SK-N-SH (cell line): ENCODE measurements at regions not wholly inside any gene's neighbourhood (a gene's known extent, or its start where the extent isn't known, plus 50 kb on each side); places are given as distances from the start of the nearest gene placed in this dataset.

ENCODE experiments used
- CTCF ChIA-PET: fragments of 300-600, 350-600 bp; formaldehyde crosslinking; extraction: SDS; loops from one replicate; lab custom pipeline; 2021; lab: Yijun Ruan, JAX
- POLR2A ChIA-PET: fragments of 350-600 bp; sonication (Branson Sonifier 250); formaldehyde crosslinking; extraction: SDS; loops from one replicate; lab custom pipeline; 2020; ENCODE audit warnings: antibody characterized with exemption, inconsistent platforms; lab: Yijun Ruan, JAX
- DNase-seq: peaks from one replicate; pipeline ENCODE4 v3.0.0; 2012
- H2AFZ ChIP-seq: fragments of 200-600 bp; sonication (generic); 2 replicates; pipeline ENCODE4 v1.8.1; 2016; ENCODE audit warnings: antibody characterized with exemption, mild to moderate bottlenecking, low read depth
- H3F3A ChIP-seq: fragments of 200-600 bp; sonication (generic); replicated peaks from 2 replicates; pipeline ENCODE3; 2016; ENCODE audit warnings: antibody characterized with exemption, mild to moderate bottlenecking; ENCODE audit not compliant: insufficient read depth
- H3K27ac ChIP-seq, 2 experiments: fragments of 200-500 bp in 1 of 2; fragments of 200-600 bp in 1 of 2; sonication (Bioruptor generic) in 1 of 2; sonication (generic), shearing (Covaris generic) in 1 of 2; 2 replicates each; pipeline versions ENCODE4 v1.5.1 to v1.6.1; 2014 to 2016; ENCODE audit warnings: low read depth in 2 of 2, inconsistent platforms in 1 of 2, low read length in 1 of 2, mild to moderate bottlenecking in 1 of 2, mixed read lengths in 1 of 2
- H3K27me3 ChIP-seq: fragments of 200-600 bp; sonication (generic), shearing (Covaris generic); 2 replicates; pipeline ENCODE4 v1.6.1; 2016; ENCODE audit warnings: mixed run types; ENCODE audit not compliant: insufficient read depth
- H3K36me3 ChIP-seq, 2 experiments: fragments of 200-500 bp in 1 of 2; fragments of 200-600 bp in 1 of 2; sonication (Bioruptor generic) in 1 of 2; sonication (generic) in 1 of 2; replicated peaks in 1 of 2; 2 replicates each; pipeline versions ENCODE3 to v1.5.1; 2014 to 2016; ENCODE audit warnings: low read length in 1 of 2, mild to moderate bottlenecking in 1 of 2; ENCODE audit not compliant: insufficient read depth in 2 of 2, control insufficient read depth in 1 of 2
- H3K4me1 ChIP-seq, 2 experiments: fragments of 200-500 bp in 1 of 2; fragments of 200-600 bp in 1 of 2; sonication (Bioruptor generic) in 1 of 2; sonication (generic), shearing (Covaris generic) in 1 of 2; 2 replicates each; pipeline versions ENCODE4 v1.5.1 to v1.6.1; 2014 to 2016; ENCODE audit warnings: low read depth in 1 of 2, low read length in 1 of 2, mixed run types in 1 of 2; ENCODE audit not compliant: insufficient read depth in 2 of 2, control insufficient read depth in 1 of 2
- H3K4me2 ChIP-seq: fragments of 200-600 bp; sonication (generic), shearing (Covaris generic); 2 replicates; pipeline ENCODE4 v1.6.1; 2017; ENCODE audit warnings: mixed run types
- H3K4me3 ChIP-seq, 2 experiments: fragments of 200-500 bp in 1 of 2; fragments of 200-600 bp in 1 of 2; sonication (Bioruptor generic) in 1 of 2; sonication (generic), shearing (Covaris generic) in 1 of 2; 2 replicates each; pipeline versions ENCODE4 v1.5.1 to v1.8.1; 2014 to 2016; ENCODE audit warnings: low read depth in 2 of 2, inconsistent platforms in 1 of 2, low read length in 1 of 2, mild to moderate bottlenecking in 1 of 2, mixed read lengths in 1 of 2, moderate library complexity in 1 of 2
- H3K79me2 ChIP-seq: fragments of 200-600 bp; sonication (generic); 2 replicates; pipeline ENCODE4 v1.8.1; 2017; ENCODE audit warnings: mild to moderate bottlenecking; ENCODE audit not compliant: insufficient read depth
- H3K9ac ChIP-seq: fragments of 200-600 bp; sonication (generic); 2 replicates; pipeline ENCODE4 v1.6.1; 2017; ENCODE audit warnings: mixed run types
- H3K9me2 ChIP-seq: fragments of 200-600 bp; sonication (generic); 2 replicates; pipeline ENCODE4 v1.6.1; 2017; ENCODE audit warnings: mixed run types
- H3K9me3 ChIP-seq: fragments of 200-600 bp; sonication (generic); 2 replicates; pipeline ENCODE4 v1.6.1; 2017; ENCODE audit warnings: mixed run types, mild to moderate bottlenecking, moderate library complexity
- H4K20me1 ChIP-seq: fragments of 200-600 bp; sonication (generic); 2 replicates; pipeline ENCODE4 v1.6.1; 2017; ENCODE audit warnings: mild to moderate bottlenecking, mixed run types; ENCODE audit not compliant: insufficient read depth
- CTCF ChIP-seq: fragments of 200-600 bp; sonication (generic); IDR thresholded peaks from 2 replicates; pipeline ENCODE4 v1.6.1; 2017; ENCODE audit warnings: antibody characterized with exemption, mild to moderate bottlenecking, moderate library complexity
- ELF1 ChIP-seq: IDR thresholded peaks from 2 replicates; pipeline ENCODE4 v1.4.0; 2012
- EP300 ChIP-seq, 2 experiments: IDR thresholded peaks; 2 replicates each; pipeline versions ENCODE4 v1.4.0 to v1.6.1; 2012; ENCODE audit warnings: borderline replicate concordance in 1 of 2, low read depth in 1 of 2, low read length in 1 of 2
- EZH2phosphoT487 ChIP-seq: fragments of 200-600 bp; sonication (generic); IDR thresholded peaks from 2 replicates; pipeline ENCODE4 v1.6.1; 2017; ENCODE audit warnings: low read depth, mixed run types, mild to moderate bottlenecking, antibody characterized with exemption, moderate library complexity, borderline replicate concordance
- GABPA ChIP-seq: IDR thresholded peaks from 2 replicates; pipeline ENCODE4 v1.4.0; 2012; ENCODE audit warnings: low read depth, mild to moderate bottlenecking
- IRF3 ChIP-seq: fragments of 150-350 bp; IDR thresholded peaks from 2 replicates; pipeline ENCODE4 v1.6.1; 2016; ENCODE audit warnings: mild to moderate bottlenecking, low read depth, low read length
- JUND ChIP-seq: IDR thresholded peaks from 2 replicates; pipeline ENCODE4 v1.4.0; 2012
- MEF2A ChIP-seq: IDR thresholded peaks from 2 replicates; pipeline ENCODE4 v1.4.0; 2012; ENCODE audit warnings: low read depth, borderline replicate concordance
- NFIC ChIP-seq: IDR thresholded peaks from 2 replicates; pipeline ENCODE4 v1.4.0; 2012; ENCODE audit warnings: borderline replicate concordance
- NRF1 ChIP-seq: IDR thresholded peaks from 2 replicates; pipeline ENCODE4 v1.6.1; 2012; ENCODE audit warnings: low read depth, mild to moderate bottlenecking, low read length
- PBX3 ChIP-seq: IDR thresholded peaks from 2 replicates; pipeline ENCODE4; 2012
- TEAD4 ChIP-seq: IDR thresholded peaks from 2 replicates; pipeline ENCODE4 v1.4.0; 2012; ENCODE audit warnings: mild to moderate bottlenecking, borderline replicate concordance; ENCODE audit not compliant: insufficient read depth
- USF2 ChIP-seq: fragments of 150-350 bp; IDR thresholded peaks from 2 replicates; pipeline ENCODE4 v1.6.1; 2017; ENCODE audit warnings: antibody characterized with exemption, low read length, low read depth, borderline replicate concordance
- YY1 ChIP-seq: IDR thresholded peaks from 2 replicates; pipeline ENCODE4 v1.4.0; 2012; ENCODE audit warnings: low read depth, mild to moderate bottlenecking
- WGBS: methylation state at CpG from one replicate; pipeline ENCODE4 v1.1.6; 2017; ENCODE audit warnings: low lambda C conversion rate; 5-methylcytosine and 5-hydroxymethylcytosine counted together

- TF ChIP-seq TEAD4, result no peak
Observed at GRCh38 chr4:138327338-138327737, 85.2 kb upstream of the SLC7A11 start (continued).

GRCh38 chr4:138320831-138321230 lies 78.7 kb upstream of the SLC7A11 start:
- H3K9ac ChIP-seq, result no peak overlapping the region
- H3K9me3 ChIP-seq, result no peaks in the 10 kb centered on the region
- no peaks in the 10 kb centered on the region for H3K79me2 ChIP-seq
- H3K9me2 ChIP-seq, result no peaks in the 10 kb centered on the region
- H3K4me2 ChIP-seq, result no peak overlapping the region
- no peak overlapping the region for H2AFZ ChIP-seq
- CTCF ChIA-PET, result interaction anchor here (0.6 kb wide), 1 partner anchor 202 kb away, joined by 3 read pairs; no protein-coding TSS in a partner anchor
- no peaks in the 10 kb centered on the region for H3K4me1 ChIP-seq
- TF ChIP-seq IRF3, result no peak
- TF ChIP-seq PBX3, result no peak
- TF ChIP-seq NFIC, result no peak
- no peak for TF ChIP-seq ELF1
- no peak for TF ChIP-seq YY1
- TF ChIP-seq EP300 (IDR thresholded peaks at IDR 0.05; ENCODE audit: borderline replicate concordance in 1 of 2, low read depth in 1 of 2, low read length in 1 of 2), result no peak
- TF ChIP-seq GABPA, result no peak
- no peak for TF ChIP-seq MEF2A
- no peak for TF ChIP-seq JUND
- no peak for TF ChIP-seq USF2
- no peak for TF ChIP-seq EZH2phosphoT487
- H3K27ac ChIP-seq, result no peak overlapping the region
- no peaks in the 10 kb centered on the region for H3K27me3 ChIP-seq
- H4K20me1 ChIP-seq, result no peaks in the 10 kb centered on the region
- 82% methylated on average over 1 of the region's 1 CpG for WGBS
- no peak for DNase-seq
- H3K4me3 ChIP-seq, result no peak overlapping the region
- POLR2A ChIA-PET, result no interaction called here
- H3K36me3 ChIP-seq, result no peaks in the 10 kb centered on the region
- no peaks in the 10 kb centered on the region for H3F3A ChIP-seq

- no peaks in the 10 kb centered on the region for H3K9me2 ChIP-seq
- no peaks in the 10 kb centered on the region for H3K36me3 ChIP-seq
- no peaks in the 10 kb centered on the region for H4K20me1 ChIP-seq
- H3K79me2 ChIP-seq, result no peaks in the 10 kb centered on the region
- WGBS, result 100% methylated on average over 1 of the region's 1 CpG
- H3K4me1 ChIP-seq, result no peaks in the 10 kb centered on the region
- TF ChIP-seq EP300 (IDR thresholded peaks at IDR 0.05; ENCODE audit: borderline replicate concordance in 1 of 2, low read depth in 1 of 2, low read length in 1 of 2), result no peak
- no peak for TF ChIP-seq YY1
- no peak for TF ChIP-seq NRF1
- TF ChIP-seq CTCF, result no peak
- no peak overlapping the region for H3K4me2 ChIP-seq
- H2AFZ ChIP-seq, result no peak overlapping the region
- no peaks in the 10 kb centered on the region for H3K9me3 ChIP-seq
- no peaks in the 10 kb centered on the region for H3K27me3 ChIP-seq
- ChIA-PET CTCF (interaction anchor here (0.6 to 1.0 kb wide), 2 partner anchors 25 to 203 kb away, joined by 3 read pairs; no protein-coding TSS in a partner anchor), POLR2A (no interaction called here)
- no peak overlapping the region for H3K4me3 ChIP-seq
- no peak for DNase-seq
- no peaks in the 10 kb centered on the region for H3F3A ChIP-seq
- no peak overlapping the region for H3K27ac ChIP-seq
- no peak overlapping the region for H3K9ac ChIP-seq
Observed at GRCh38 chr4:138320030-138320429, 77.9 kb upstream of the SLC7A11 start.
